MM.1S (cell line): ENCODE measurements at regions not wholly inside any gene's neighbourhood (a gene's known extent, or its start where the extent isn't known, plus 50 kb on each side); places are given as distances from the start of the nearest gene placed in this dataset.
"Not testable (repeated sequence)": the region's sequence is repeated elsewhere in the genome, so short reads cannot be mapped to it uniquely, and the experiment has no call there.

Experiments
- DNase-seq: peaks from one replicate; pipeline ENCODE4 v3.0.0-alpha.2; 2015
- H2AFZ ChIP-seq: fragments of 300-600 bp; sonication (generic); 2 replicates; pipeline ENCODE4 v1.6.0; 2016; ENCODE audit warnings: antibody characterized with exemption, low read length
- H3F3A ChIP-seq: fragments of 300-600 bp; sonication (generic); 2 replicates; pipeline ENCODE4 v1.6.1; 2016; ENCODE audit warnings: mild to moderate bottlenecking, antibody characterized with exemption, low read length, moderate library complexity, mixed read lengths; ENCODE audit not compliant: insufficient read depth
- H3K27ac ChIP-seq: fragments of 300-600 bp; sonication (generic); 2 replicates; pipeline ENCODE4 v1.5.1; 2016; ENCODE audit warnings: mild to moderate bottlenecking, low read length
- H3K27me3 ChIP-seq: fragments of 300-600 bp; sonication (generic); replicated peaks from 2 replicates; pipeline ENCODE4 v1.6.0; 2016; ENCODE audit warnings: low read length; ENCODE audit not compliant: insufficient read depth
- H3K36me3 ChIP-seq: fragments of 300-600 bp; sonication (generic); replicated peaks from 2 replicates; pipeline ENCODE4 v1.6.1; 2016; ENCODE audit warnings: mild to moderate bottlenecking, low read length, mixed read lengths; ENCODE audit not compliant: insufficient read depth
- H3K4me1 ChIP-seq: fragments of 300-600 bp; sonication (generic); 2 replicates; pipeline ENCODE4 v1.6.1; 2016; ENCODE audit warnings: low read length, mixed read lengths
- H3K4me2 ChIP-seq: fragments of 300-600 bp; sonication (generic); 2 replicates; pipeline ENCODE4 v1.6.0; 2016; ENCODE audit warnings: low read depth, low read length
- H3K4me3 ChIP-seq: fragments of 300-600 bp; sonication (generic); 2 replicates; pipeline ENCODE4 v1.5.1; 2016; ENCODE audit warnings: low read length, mixed read lengths
- H3K79me2 ChIP-seq: fragments of 300-600 bp; sonication (generic); 2 replicates; pipeline ENCODE4 v1.6.1; 2016; ENCODE audit warnings: mixed run types, low read length, mixed read lengths
- H3K9ac ChIP-seq: fragments of 300-600 bp; sonication (generic); 2 replicates; pipeline ENCODE4 v1.6.1; 2016; ENCODE audit warnings: low read length, mixed read lengths
- H3K9me2 ChIP-seq: fragments of 300-600 bp; sonication (generic); replicated peaks from 2 replicates; pipeline ENCODE4 v1.6.1; 2016; ENCODE audit warnings: mild to moderate bottlenecking, low read length, mixed read lengths; ENCODE audit not compliant: insufficient read depth
- H3K9me3 ChIP-seq: fragments of 300-600 bp; sonication (generic); replicated peaks from 2 replicates; pipeline ENCODE4 v1.6.1; 2016; ENCODE audit warnings: mild to moderate bottlenecking, low read length, mixed read lengths; ENCODE audit not compliant: insufficient read depth
- H4K20me1 ChIP-seq: fragments of 300-600 bp; sonication (generic); 2 replicates; pipeline ENCODE4 v1.6.1; 2016; ENCODE audit warnings: mild to moderate bottlenecking, low read length, moderate library complexity, mixed read lengths; ENCODE audit not compliant: insufficient read depth
- EZH2 ChIP-seq: fragments of 300-600 bp; sonication (generic); optimal IDR thresholded peaks from 2 replicates; pipeline ENCODE3; 2017; ENCODE audit warnings: low read depth, mild to moderate bottlenecking, antibody characterized with exemption, low read length, mixed read lengths
- EZH2phosphoT487 ChIP-seq: fragments of 300-600 bp; sonication (generic); IDR thresholded peaks from 2 replicates; pipeline ENCODE4 v1.6.1; 2018; ENCODE audit warnings: antibody characterized with exemption, low read length
- TF ChIP-seq, protein P1 (sequence below): fragments of 300-600 bp; sonication (generic); IDR thresholded peaks from 2 replicates; pipeline ENCODE4 v1.5.1; 2016; ENCODE audit warnings: antibody characterized with exemption, low read length, mixed read lengths

GRCh38 chr2:187050409-187050998 is 201.5 kb upstream of the ZSWIM2 start:
- DNase-seq = no peak
- H3K79me2 ChIP-seq = peaks cover 6% of the 10 kb centered on the region; the same call in 1 of the 2 replicates
- peak overlapping the region; percentile 13; the same call in 1 of the 2 replicates for H3K4me3 ChIP-seq
- peak overlapping the region; percentile 60 for H3K4me2 ChIP-seq
- H3K9me3 ChIP-seq = no peaks in the 10 kb centered on the region
- H3K27ac ChIP-seq = peak overlapping the region; percentile 87
- H3K4me1 ChIP-seq = peaks cover 37% of the 10 kb centered on the region
- H3K9me2 ChIP-seq = no peaks in the 10 kb centered on the region
- no peaks in the 10 kb centered on the region for H3K36me3 ChIP-seq
- H3K27me3 ChIP-seq = no peaks in the 10 kb centered on the region
- H2AFZ ChIP-seq = no peak overlapping the region
- H3F3A ChIP-seq = peaks cover 31% of the 10 kb centered on the region
- H3K9ac ChIP-seq = peak overlapping the region; percentile 42; the same call in 1 of the 2 replicates
- no peaks in the 10 kb centered on the region for H4K20me1 ChIP-seq
- no peak for TF ChIP-seq EZH2phosphoT487

- H3F3A ChIP-seq = no peaks in the 10 kb centered on the region
- H3K27ac ChIP-seq = no peak overlapping the region
- no peaks in the 10 kb centered on the region for H3K27me3 ChIP-seq
- H3K4me2 ChIP-seq = no peak overlapping the region
- H3K4me3 ChIP-seq = no peak overlapping the region
- no peak overlapping the region for H2AFZ ChIP-seq
- no peaks in the 10 kb centered on the region for H3K9me2 ChIP-seq
- no peaks in the 10 kb centered on the region for H3K9me3 ChIP-seq
- no peak for DNase-seq
- no peaks in the 10 kb centered on the region for H3K4me1 ChIP-seq
- no peak overlapping the region for H3K9ac ChIP-seq
- no peak for TF ChIP-seq EZH2phosphoT487
- TF ChIP-seq, protein P1, sequence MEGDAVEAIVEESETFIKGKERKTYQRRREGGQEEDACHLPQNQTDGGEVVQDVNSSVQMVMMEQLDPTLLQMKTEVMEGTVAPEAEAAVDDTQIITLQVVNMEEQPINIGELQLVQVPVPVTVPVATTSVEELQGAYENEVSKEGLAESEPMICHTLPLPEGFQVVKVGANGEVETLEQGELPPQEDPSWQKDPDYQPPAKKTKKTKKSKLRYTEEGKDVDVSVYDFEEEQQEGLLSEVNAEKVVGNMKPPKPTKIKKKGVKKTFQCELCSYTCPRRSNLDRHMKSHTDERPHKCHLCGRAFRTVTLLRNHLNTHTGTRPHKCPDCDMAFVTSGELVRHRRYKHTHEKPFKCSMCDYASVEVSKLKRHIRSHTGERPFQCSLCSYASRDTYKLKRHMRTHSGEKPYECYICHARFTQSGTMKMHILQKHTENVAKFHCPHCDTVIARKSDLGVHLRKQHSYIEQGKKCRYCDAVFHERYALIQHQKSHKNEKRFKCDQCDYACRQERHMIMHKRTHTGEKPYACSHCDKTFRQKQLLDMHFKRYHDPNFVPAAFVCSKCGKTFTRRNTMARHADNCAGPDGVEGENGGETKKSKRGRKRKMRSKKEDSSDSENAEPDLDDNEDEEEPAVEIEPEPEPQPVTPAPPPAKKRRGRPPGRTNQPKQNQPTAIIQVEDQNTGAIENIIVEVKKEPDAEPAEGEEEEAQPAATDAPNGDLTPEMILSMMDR = no peak
- no peak for TF ChIP-seq EZH2
- no peaks in the 10 kb centered on the region for H3K36me3 ChIP-seq
- H4K20me1 ChIP-seq = no peaks in the 10 kb centered on the region
- H3K79me2 ChIP-seq = no peaks in the 10 kb centered on the region
Observed at GRCh38 chr2:187037310-187037709, 188.3 kb upstream of the ZSWIM2 start.

DNA sequence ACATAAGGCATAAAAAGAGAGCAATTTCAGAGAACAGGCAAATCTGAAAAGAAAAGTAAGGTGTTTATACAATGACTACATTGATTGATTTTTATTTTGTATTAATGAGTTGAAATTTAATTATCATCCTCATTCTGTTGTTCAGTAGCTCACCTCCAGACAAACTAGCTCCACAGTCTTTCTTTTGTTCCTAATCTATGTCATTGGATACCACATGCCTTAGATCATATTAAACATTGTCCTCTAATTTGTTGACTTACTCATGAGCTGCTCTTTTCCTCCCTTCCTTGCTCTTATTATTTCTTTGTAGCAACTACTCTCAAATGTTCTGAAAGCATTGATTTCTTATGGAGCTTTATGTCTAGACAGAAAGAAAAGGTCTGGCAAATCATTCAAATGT is 185.5 kb upstream of the ZSWIM2 start:
- Histone ChIP-seq H3K4me2 (no peak overlapping the region), H3K4me3 (no peak overlapping the region), H2AFZ (no peak overlapping the region), H3K9ac (no peak overlapping the region), H3K79me2 (no peaks in the 10 kb centered on the region), H3K27me3 (no peaks in the 10 kb centered on the region), H3K27ac (no peak overlapping the region), H3K9me2 (no peaks in the 10 kb centered on the region), H3K4me1 (no peaks in the 10 kb centered on the region), H3K9me3 (no peaks in the 10 kb centered on the region), H3F3A (no peaks in the 10 kb centered on the region), H3K36me3 (no peaks in the 10 kb centered on the region), H4K20me1 (no peaks in the 10 kb centered on the region)
- TF ChIP-seq, protein P1 = no peak
- TF ChIP-seq EZH2phosphoT487 = no peak
- no peak for TF ChIP-seq EZH2
- no peak for DNase-seq

GRCh38 chr2:187024739-187025138 is 175.8 kb upstream of the ZSWIM2 start:
- Histone ChIP-seq H3K4me2 (no peak overlapping the region), H3K27ac (no peak overlapping the region), H3K4me3 (no peak overlapping the region), H4K20me1 (no peaks in the 10 kb centered on the region), H3K9me3 (no peaks in the 10 kb centered on the region), H3K9ac (no peak overlapping the region), H3K27me3 (no peaks in the 10 kb centered on the region), H3K79me2 (no peaks in the 10 kb centered on the region), H3K36me3 (no peaks in the 10 kb centered on the region), H2AFZ (no peak overlapping the region), H3K4me1 (no peaks in the 10 kb centered on the region), H3K9me2 (no peaks in the 10 kb centered on the region), H3F3A (no peaks in the 10 kb centered on the region)
- no peak for DNase-seq
- TF ChIP-seq, protein P1 = no peak
- TF ChIP-seq EZH2 (no peak), EZH2phosphoT487 (no peak)

GRCh38 chr2:187023996-187024395 is 175.0 kb upstream of the ZSWIM2 start:
- DNase-seq, H2AFZ ChIP-seq, H3K9ac ChIP-seq, H3K27me3 ChIP-seq, H4K20me1 ChIP-seq, H3K36me3 ChIP-seq, H3K79me2 ChIP-seq, H3K9me3 ChIP-seq, H3K27ac ChIP-seq, H3F3A ChIP-seq, H3K4me2 ChIP-seq, H3K4me3 ChIP-seq, H3K4me1 ChIP-seq, H3K9me2 ChIP-seq: not testable (repeated sequence)
